Left cardiac atrium (tissue), 4 donors: ENCODE measurements at regions not wholly inside any gene's neighbourhood (a gene's known extent, or its start where the extent isn't known, plus 50 kb on each side); places are given as distances from the start of the nearest gene placed in this dataset.

Experiments
- ATAC-seq, 2 donors: fragments of 200-7000 bp; cut with Tn5 transposase; one replicate each; pipeline ENCODE4 v1.9.1; 2020; ENCODE audit warnings: mild to moderate bottlenecking in 2 of 2, moderate library complexity in 2 of 2
- DNase-seq: peaks from one replicate; pipeline ENCODE4 v3.0.0-alpha.2; 2020
- intact Hi-C, 2 donors: fragments of 100-400 bp; cut with DNase I; formaldehyde crosslinking; loops; one replicate each; pipeline versions ENCODE4 v1.14.1 to v1.15.1; 2022 to 2023
- donor health status: DM: no; HTN: yes; CAD: no.
- donor health status: DM: no; HTN: yes; CAD: no; lungs with severe emphysema.
- donor health status: DM: yes; HTN: yes; CAD: no.
- donor health status: Dilated cardiomyopathy.

DNA sequence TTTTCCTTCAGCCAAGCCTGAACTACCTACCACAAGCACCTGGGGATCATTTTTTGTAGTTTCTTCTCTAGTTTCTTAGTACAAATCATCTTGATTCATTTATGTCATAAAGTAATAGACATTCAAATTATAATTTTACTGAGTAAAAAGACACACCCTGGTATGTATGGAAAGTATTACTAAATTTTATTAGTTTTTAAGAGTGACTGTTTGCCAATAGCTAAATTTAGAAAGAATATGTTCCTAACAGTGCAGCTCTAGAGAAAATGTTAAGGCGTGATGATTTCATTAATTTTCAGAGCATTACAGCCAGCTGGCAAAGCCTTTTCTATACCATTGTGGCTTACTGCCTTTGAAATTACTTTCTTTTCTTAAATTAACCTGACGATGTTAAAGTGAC is 612.0 kb upstream of the KCNMB2 start:
- intact Hi-C loops: no loop called here

DNA sequence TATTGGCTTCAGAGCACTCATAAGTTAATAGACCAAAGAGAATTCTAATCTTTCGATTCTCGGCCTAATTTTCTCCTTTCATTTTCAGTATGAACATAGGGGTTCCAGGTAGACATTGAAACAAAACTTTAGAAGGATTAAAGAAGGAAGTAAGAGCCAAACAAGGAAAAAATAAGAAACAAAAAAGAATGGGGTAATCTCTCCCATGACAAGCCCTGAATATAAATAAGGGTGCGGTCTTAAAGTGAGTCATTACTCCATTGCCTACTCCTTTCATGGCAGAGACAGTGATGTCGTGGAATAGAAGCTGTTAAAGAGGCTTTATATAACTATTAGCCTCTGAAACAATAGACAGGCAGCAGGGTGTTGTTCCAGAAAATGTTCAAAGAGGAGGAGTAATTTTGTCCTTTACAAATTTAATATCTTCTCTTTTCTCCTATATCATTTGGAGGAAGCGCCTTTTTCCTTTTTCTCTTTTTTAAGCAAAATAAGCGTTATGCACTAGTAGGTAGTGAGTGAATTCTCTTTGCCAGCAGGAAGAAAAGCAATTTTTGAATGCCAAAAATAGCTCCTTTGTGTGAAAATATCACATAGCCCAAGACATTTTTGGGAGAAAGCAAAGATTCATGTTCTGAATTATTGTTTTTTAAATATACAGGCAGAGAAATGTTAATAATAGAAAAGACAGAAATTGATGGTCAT is 607.9 kb upstream of the KCNMB2 start:
- intact Hi-C loops: no loop called here
- DNase-seq (no peak), ATAC-seq (peak in 1 of 2 donors; percentile 68)

More for the DNA sequence above, 612.0 kb upstream of the KCNMB2 start:
- DNase-seq: no peak
- ATAC-seq: no peak

DNA sequence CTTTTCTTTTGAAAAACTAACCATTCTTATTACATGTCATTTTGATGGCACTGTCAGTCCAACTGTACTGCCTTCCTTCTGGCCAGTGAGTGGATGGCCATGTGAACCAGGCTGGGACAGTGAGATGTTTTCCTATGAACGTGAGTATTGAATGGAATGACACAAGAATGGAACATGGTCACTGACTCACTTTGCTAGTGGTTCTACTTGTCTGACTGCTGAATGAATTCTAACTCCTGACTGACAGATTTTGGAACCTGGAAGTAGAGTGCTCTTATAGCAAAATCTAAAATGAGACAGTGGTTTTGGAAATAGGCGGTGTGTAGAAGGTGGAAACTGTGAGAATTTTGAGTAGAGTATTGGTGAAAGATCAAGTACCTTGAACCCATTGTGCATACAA is 606.9 kb upstream of the KCNMB2 start:
- no peak for ATAC-seq
- no peak for DNase-seq
- intact Hi-C loops: no loop called here

DNA sequence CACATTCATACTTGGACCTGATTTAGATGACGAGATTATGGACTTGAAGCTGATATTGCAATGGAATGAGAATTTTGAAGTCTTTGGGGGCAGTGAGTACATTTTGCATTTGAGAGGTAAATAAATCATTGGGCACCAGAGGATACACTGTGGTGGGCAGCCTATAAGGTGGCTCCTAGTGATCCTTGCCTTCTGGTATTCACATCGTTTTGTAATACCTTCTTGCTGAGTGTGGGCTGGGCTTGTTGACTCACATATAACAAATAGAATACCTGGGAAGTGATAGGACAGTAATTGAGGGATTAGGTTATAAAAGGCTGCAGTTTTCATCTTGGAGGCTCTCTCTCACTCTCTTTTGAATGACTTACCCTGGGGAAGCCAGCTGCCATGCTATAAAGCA is 605.5 kb upstream of the KCNMB2 start:
- intact Hi-C loops: no loop called here
- no peak for ATAC-seq
- no peak for DNase-seq

DNA sequence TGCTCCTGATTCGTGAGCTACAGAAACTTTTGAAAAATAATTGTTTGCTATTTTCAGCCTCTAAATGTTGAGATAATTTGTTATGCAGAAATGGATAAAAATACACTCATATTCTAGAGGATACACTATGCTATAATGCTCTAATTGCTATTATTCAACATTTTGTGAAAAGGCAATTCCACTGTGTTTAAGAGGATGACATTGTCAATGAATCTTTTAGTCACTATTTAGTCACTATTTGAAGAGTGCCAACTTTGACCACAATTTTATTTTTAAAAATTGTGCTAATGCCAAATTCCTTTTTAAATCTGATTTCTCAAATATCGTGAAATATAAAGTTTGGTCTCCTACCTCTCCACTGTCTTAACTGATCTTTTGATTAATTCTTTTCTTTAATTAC is 604.9 kb upstream of the KCNMB2 start:
- no peak for DNase-seq
- no peak for ATAC-seq
- intact Hi-C loops: no loop called here

DNA sequence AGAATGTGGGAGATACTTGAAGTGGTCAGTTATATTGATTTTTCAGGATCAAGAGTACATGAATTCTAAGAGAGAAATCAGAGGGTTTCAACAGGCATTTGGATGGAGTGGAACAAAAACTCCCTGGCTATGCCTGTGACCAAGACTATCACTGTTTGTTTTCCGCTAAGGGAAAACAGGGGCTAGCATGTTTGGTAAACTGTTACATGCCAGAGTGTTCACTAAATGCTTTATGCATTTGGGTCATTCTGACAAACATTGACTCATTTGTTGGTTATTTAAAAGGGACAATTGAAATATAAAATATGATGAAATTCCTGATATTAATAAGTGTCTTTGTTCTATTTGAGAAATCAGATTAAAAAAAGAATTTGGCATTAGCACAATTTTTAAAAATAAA is 603.9 kb upstream of the KCNMB2 start:
- DNase-seq: no peak
- no peak for ATAC-seq
- intact Hi-C loops: no loop called here

DNA sequence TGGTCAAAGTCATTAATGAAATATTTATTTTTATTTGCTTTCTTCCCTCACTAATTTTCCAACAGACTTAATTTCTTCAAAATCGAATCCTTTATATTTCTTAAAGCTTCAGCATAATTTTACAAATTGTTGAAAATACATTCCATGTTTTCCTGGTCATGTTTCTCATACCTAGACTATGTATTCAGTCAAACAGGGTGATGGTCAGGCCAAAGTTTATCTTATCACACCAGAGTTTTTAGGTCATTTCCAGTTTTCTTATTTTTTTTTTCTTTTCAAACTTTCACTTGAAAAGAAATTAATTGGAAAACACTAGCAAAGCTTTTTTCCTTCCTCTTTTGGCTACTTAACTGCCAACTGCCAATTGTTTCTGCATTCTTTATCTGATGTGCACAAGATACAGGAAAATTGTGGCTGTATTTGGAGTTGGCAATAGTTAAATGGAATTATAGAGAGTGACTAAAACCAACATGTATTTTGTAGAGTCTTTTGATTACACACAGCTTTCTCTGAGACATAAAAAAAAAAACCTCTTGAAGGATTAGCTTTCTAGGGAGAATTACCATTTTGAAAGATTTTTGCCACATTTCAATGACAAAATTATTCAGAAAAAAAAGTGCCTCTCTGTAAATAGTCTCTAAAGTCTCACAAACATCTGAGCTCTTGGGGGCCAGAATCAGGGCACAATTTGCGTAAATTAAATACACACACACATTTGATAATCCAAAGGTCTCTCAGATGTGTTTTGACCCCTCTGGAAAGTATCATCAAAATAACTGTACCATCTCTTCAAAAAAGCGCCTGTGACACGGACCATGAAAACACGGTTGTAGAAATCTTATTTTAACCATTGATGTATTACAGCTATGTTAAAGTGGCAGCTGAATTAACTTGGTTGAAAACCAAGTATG is 603.2 kb upstream of the KCNMB2 start:
- intact Hi-C loops: no loop called here
- peak in 1 of 2 donors; percentile 58 for ATAC-seq
- no peak for DNase-seq

DNA sequence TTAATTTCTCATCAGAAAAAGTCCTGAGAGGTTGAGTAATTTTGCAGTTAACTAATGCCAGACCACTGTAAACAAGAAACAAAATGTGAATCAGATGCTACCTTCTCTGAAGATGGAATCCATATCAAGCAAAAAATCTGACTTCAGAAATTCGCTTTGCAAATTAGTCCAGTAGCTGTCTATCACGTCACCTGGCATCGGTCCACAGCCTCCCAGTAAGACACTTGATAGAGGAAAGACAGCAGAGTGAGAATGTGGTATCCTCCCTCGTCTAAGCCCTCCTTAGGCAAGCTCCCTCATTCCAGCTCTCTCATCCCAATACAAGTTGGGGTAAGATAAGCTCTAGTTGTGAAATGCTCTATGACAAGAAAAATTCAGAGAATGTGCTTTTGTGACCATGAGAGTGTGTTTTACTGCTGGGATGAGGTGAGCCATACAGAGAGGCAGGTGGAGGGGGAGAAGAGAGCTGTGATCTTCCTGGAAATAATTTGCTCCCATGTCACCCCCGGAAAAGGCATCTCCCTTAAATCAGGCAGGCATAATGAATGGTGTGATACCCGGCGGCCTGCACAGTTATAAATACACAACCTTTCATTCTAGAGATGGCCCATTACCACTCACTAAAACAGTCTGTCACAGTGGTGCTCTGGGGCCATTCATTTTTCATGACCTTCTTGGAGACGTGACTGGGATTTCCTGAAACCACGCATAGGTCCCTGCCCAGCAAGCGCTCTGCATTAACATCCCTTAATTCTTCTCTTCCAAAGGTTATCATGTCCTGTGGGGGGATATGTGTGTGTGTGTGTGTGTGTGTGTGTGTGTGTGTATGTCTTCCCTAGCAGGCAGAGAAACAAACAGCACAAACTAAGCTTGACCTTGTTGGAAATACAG is 602.0 kb upstream of the KCNMB2 start:
- DNase-seq (peak; percentile 73), ATAC-seq (peak; percentile 15 to 91)
- intact Hi-C loops: no loop called here

DNA sequence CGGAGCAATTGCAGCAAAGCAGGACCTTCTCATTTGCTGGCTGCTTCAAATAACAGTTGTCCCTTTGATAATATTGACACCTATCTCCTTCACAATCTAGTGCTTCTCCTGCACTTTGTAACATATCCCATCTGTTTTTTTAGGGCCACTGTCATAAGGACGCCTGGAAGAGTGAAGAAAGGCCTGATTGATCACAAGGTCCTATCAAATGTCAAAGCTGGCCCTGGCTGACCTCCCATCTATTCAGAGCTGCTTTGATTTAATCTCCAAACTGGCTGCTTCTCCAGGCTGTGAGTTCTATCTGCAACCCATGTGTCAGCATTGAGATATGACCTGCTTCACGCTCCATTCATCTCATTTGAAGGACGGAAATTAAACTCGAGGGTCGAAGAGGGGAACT is 601.2 kb upstream of the KCNMB2 start:
- DNase-seq (no peak), ATAC-seq (no peak)
- intact Hi-C loops: no loop called here

DNA sequence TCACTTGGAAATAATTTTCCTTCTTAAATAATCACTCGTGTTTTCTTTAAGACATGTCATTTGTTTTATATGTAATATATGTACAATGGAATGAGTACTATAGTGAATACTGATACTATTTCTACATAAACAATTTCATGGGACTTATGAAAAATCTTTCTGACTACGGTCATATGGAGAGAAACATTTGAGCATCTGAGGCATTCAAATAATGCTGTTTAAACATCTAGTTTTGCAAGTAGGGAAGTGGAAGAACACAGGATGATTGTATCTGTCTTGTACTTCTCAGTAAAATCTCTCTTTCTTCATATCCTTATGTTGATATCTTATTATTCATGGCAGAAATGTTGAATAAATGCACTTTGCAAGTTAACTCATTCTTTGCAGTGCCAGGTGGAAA is 599.5 kb upstream of the KCNMB2 start:
- intact Hi-C loops: no loop called here
- no peak for ATAC-seq
- no peak for DNase-seq

DNA sequence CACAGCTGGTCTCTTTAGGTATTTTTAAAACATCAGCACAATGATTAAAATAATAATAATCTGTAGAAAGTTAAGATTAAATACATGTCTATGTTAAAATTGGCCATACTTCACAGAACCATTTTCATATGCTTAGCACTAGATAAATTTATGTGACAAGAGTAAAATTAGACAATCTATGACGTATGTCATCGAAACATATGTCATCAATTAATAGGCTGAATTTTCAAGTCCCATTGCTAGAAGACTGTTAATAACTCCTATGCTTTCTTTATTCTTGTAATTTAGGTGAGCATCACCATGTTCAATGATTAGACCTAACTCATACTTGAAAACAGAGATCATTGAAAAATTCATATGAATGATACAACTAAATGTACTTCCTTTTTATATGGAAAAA is 593.3 kb upstream of the KCNMB2 start:
- no peak for DNase-seq
- intact Hi-C loops: no loop called here
- ATAC-seq: no peak

DNA sequence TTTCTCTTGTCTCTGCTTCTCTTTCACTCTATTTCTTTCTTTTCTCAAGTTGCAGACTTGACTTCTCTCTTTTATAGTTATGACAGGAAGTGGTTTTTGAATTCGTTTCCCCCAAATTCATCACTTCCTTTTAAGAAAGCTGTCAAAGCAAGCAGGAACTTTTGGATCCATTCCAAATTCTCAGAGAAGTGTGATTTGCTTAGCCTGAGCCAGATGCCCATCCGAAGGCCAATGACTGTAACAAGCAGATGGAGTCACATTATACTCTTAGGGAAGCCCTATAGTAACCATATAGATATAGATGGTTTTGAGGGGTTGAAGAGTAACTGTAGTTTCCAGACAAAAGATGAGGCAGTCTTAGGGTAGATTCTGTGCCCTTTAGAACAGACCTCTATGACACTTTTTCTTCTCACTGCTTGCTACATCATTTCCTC is 592.0 kb upstream of the KCNMB2 start:
- ATAC-seq (no peak), DNase-seq (no peak)
- intact Hi-C loops: no loop called here

DNA sequence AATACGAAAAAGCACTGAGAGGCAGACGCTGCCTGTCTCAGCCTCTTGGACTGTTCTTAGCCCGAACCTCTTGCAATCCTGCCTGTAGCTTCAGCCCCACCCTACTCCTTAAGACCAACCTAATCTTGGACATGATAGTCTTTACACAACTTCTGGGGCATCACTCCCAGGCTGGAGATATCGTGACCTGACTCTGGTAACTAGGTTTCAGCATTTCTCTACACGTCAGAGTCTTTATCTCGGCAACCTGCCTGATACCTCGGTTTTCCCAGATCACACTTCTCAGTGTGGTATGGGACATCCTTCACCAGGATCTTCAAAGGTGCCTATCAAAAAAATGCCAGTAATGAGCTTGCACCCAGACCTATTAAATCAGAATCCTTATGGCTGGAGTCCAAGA is 590.2 kb upstream of the KCNMB2 start:
- intact Hi-C loops: no loop called here
- DNase-seq (no peak), ATAC-seq (peak; percentile 67 to 97)

DNA sequence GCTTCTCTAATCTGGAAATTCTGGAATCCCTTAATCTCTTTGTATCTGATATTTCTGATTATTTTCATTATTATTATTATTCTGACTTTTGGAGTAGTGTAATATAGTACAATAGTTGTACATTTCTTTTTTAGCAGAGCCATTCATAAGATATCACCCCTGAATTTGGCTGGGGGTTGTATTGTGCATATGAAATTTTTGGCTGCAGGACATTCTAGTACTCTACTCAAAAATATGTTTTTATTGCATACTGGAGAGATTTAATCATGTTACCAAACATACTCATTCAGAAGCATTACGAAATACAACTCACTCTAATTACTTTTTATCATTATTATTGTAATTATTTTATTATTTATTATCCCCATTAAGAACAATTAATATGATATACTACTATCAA is 589.7 kb upstream of the KCNMB2 start:
- DNase-seq: no peak
- ATAC-seq: peak; percentile 23 to 45
- intact Hi-C loops: no loop called here

DNA sequence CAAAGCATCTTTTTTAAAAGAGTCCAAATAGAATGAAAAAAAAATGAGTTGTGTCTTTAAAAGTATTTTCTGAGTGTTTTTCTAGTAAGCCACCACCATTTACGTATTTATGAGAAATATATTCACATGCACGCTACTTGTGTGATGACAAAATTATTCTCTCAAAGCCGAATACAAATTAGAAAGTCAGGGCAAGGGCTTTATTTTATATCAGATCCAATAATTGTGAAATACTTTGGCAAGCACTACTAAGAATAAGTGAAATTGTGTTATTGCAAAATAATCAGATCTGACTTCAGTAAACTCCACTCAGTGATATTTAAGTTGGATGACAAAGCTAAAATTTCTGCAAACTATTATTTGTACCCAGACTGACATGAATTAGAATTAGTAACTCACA is 589.3 kb upstream of the KCNMB2 start:
- DNase-seq (no peak), ATAC-seq (peak in 1 of 2 donors; percentile 30)
- intact Hi-C loops: no loop called here

DNA sequence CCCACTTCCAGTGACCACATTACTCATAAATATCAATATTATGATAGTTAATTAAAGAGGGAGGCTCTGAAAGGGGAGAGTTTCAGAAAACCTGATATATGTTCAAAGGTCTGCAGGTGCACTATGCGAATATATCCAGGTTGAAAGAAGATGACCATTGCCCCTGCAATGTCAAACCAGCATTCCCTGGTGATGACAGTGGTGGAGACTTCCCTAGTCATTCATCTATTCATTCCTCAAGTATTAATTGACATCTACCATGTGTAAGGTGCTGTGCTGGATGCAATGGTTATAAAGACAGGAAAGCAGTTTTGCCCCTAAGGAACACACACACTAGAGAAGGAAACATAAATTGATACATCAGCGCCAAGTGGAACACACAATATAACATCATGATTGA is 588.3 kb upstream of the KCNMB2 start:
- no peak for DNase-seq
- ATAC-seq: no peak
- intact Hi-C loops: no loop called here

DNA sequence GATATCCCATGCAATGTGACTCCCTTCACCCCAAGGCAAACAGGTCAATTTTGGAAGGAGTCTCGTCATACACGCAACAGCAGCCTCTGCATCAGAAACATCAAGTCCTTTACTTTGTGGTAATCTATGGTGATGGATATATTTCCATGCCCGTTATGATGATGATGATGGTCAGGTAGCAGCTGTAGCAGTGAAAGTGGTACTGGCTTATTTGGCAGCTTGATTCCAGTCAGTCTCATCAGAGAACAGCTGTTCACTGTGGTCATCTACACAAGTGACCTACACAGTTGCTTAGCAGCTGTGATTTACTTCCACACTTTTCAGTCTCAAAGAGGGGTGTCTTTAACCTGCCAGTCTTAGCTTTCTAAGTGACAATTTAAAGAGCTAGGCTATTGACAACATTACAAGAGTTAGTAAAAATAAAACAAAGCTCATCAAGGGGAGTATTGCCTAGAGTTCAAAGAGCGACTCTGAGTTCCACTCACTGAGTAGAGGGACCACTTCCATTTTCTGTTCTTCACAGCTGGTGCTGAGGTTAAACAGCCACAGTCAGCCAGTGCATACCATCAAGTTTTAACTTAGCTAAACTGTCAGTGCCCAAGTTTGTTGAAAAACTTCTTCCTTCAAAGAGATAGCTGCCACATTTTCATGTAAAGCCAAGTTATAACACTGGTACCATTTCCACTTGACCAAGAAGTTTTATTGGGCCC is 587.4 kb upstream of the KCNMB2 start:
- no peak for ATAC-seq
- DNase-seq: no peak
- intact Hi-C loops: no loop called here

DNA sequence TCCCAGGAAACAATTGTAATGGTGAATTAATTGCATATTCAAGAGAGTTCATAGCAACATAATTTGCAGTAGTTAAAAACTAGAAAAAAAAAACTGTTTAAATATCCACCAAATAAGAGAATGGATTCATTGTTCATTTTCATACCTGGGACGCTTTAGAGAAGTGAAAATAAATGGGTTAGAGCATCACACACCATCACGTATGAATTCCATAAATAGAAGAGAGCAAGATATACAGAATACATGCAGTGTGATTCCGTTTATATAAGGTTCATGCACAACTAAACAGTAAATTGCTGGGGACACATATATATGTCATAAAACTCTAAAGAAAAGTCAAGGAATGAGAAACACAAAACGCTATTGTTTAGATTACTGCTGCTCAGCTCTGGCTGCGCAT is 577.0 kb upstream of the KCNMB2 start:
- ATAC-seq (no peak), DNase-seq (no peak)
- intact Hi-C loops: no loop called here

DNA sequence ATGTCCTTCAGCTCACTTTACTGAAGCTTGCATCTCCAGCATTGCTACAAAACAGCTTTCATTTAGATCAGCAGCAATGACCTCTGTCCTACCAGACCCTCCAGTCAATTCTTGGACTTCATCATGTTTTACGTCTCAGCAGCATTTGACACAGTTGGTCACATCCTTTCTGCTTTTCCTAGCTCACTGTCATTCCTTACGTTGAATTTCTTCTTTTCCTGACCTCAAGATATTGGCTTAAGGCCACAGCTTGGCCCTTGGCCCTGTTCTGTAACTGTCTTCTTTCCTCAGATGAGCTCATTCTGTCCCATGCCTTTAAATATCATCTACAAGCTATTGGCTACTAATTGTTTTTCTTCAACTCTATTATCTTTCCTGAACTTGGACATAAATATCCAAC is 576.2 kb upstream of the KCNMB2 start:
- intact Hi-C loops: no loop called here
- peak; percentile 32 to 34 for ATAC-seq
- no peak for DNase-seq
